ENCODE measurements at regions not wholly inside any gene's neighbourhood (a gene's known extent, or its start where the extent isn't known, plus 50 kb on each side); places are given as distances from the start of the nearest gene placed in this dataset.

DNA sequence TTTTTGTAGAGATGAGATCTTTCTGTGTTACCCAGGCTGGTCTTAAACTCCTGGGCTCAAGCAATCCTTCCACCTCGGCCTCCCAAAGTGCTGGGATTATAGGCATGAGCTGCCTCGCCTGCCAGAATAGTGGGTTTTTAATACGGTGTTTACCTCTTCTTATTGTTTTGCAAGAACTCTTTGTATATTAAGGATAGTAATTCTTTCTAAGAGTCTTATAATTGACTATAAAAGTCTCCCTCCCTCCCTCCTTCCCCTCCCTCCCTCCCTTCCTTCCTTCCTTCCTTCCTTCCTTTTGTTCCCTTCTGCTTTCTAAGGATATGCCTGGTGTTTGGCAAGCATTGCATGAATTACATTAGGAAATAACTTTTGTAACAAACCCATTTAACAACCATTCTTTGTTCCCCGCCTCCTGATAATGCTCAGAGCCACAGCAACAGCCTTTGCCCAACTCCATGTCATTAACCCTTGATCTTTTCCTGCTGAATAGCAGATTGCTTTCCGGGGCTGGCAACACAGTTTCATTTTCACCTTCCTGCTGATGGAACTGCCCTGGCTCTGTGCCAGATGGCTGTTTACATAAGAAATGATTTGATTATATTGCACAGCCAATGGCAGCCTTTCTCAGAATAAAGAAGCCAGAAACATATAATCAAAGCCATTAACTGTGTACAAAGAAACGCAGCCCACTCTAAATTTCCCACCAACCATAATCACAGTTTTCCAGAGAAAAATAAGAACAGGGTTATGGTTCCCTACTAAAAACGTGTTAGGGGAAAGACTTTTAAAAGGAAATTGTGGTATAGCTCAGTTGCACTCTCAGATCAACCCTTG is 143.7 kb upstream of the PTPN1 start:
- TF ChIP-seq, protein P1, sequence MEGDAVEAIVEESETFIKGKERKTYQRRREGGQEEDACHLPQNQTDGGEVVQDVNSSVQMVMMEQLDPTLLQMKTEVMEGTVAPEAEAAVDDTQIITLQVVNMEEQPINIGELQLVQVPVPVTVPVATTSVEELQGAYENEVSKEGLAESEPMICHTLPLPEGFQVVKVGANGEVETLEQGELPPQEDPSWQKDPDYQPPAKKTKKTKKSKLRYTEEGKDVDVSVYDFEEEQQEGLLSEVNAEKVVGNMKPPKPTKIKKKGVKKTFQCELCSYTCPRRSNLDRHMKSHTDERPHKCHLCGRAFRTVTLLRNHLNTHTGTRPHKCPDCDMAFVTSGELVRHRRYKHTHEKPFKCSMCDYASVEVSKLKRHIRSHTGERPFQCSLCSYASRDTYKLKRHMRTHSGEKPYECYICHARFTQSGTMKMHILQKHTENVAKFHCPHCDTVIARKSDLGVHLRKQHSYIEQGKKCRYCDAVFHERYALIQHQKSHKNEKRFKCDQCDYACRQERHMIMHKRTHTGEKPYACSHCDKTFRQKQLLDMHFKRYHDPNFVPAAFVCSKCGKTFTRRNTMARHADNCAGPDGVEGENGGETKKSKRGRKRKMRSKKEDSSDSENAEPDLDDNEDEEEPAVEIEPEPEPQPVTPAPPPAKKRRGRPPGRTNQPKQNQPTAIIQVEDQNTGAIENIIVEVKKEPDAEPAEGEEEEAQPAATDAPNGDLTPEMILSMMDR (IDR thresholded peaks at IDR 0.05), result no peak
- TF ChIP-seq POLR2A (IDR thresholded peaks at IDR 0.05), result no peak
